Parathyroid adenoma (tissue), 2 donors: ENCODE measurements at regions not wholly inside any gene's neighbourhood (a gene's known extent, or its start where the extent isn't known, plus 50 kb on each side); places are given as distances from the start of the nearest gene placed in this dataset.

Experiments used
- H2AFZ ChIP-seq: fragments of 300-600 bp; sonication (generic); one replicate; pipeline ENCODE4 v1.7.0; 2017; ENCODE audit warnings: antibody characterized with exemption, mild to moderate bottlenecking
- H3K27ac ChIP-seq: fragments of 300-600 bp; sonication (generic); one replicate; pipeline ENCODE4 v1.7.0; 2017
- H3K27me3 ChIP-seq: fragments of 300-600 bp; sonication (generic); one replicate; pipeline ENCODE4 v1.7.0; 2017; ENCODE audit warnings: low read length; ENCODE audit not compliant: control insufficient read depth, insufficient read depth
- H3K36me3 ChIP-seq: fragments of 300-600 bp; sonication (generic); one replicate; pipeline ENCODE4 v1.7.0; 2017; ENCODE audit warnings: low read length; ENCODE audit not compliant: control insufficient read depth, insufficient read depth
- H3K4me1 ChIP-seq: fragments of 300-600 bp; sonication (generic); one replicate; pipeline ENCODE4 v1.7.0; 2017; ENCODE audit warnings: control low read depth
- H3K4me2 ChIP-seq: fragments of 300-600 bp; sonication (generic); one replicate; pipeline ENCODE4 v1.7.0; 2017; ENCODE audit warnings: low read length
- H3K4me3 ChIP-seq: fragments of 300-600 bp; sonication (generic); one replicate; pipeline ENCODE4 v1.7.0; 2017; ENCODE audit warnings: low read depth, low read length
- H3K79me2 ChIP-seq: fragments of 300-600 bp; sonication (generic); one replicate; pipeline ENCODE4 v1.7.0; 2017; ENCODE audit warnings: control low read depth
- H3K9ac ChIP-seq: fragments of 300-600 bp; sonication (generic); one replicate; pipeline ENCODE4 v1.7.0; 2017; ENCODE audit warnings: mild to moderate bottlenecking
- H3K9me3 ChIP-seq: fragments of 300-600 bp; sonication (generic); one replicate; pipeline ENCODE4 v1.7.0; 2017; ENCODE audit warnings: low read length; ENCODE audit not compliant: control insufficient read depth
- TF ChIP-seq, protein P1 (sequence below): fragments of 300-600 bp; sonication (generic); IDR thresholded peaks from one replicate; pipeline ENCODE4 v1.7.0; 2017; ENCODE audit warnings: antibody characterized with exemption, mild to moderate bottlenecking
- donor health status: primary hyperparathyroidism.

DNA sequence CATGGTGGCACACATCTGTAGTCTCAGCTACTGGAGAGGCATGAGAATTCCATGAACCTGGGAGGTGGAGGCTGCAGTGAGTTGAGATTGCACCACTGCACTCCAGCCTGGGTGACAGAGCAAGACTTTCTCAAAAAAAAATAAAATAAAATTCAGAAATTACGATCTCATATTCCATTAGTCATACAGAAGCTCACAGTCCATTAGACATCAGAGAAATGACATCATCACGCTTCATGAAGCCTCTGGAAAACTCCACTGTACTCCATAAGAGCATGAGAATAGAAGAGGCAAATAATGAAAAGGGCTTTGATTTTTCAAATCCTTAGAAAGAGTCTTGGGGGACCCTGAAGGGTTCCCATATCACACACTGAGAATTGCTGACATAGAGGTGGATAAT, 145.0 kb upstream of the MITF start:
- no peaks in the 10 kb centered on the region for H3K79me2 ChIP-seq
- H3K36me3 ChIP-seq: no peaks in the 10 kb centered on the region
- H2AFZ ChIP-seq: no peak overlapping the region
- TF ChIP-seq, protein P1, sequence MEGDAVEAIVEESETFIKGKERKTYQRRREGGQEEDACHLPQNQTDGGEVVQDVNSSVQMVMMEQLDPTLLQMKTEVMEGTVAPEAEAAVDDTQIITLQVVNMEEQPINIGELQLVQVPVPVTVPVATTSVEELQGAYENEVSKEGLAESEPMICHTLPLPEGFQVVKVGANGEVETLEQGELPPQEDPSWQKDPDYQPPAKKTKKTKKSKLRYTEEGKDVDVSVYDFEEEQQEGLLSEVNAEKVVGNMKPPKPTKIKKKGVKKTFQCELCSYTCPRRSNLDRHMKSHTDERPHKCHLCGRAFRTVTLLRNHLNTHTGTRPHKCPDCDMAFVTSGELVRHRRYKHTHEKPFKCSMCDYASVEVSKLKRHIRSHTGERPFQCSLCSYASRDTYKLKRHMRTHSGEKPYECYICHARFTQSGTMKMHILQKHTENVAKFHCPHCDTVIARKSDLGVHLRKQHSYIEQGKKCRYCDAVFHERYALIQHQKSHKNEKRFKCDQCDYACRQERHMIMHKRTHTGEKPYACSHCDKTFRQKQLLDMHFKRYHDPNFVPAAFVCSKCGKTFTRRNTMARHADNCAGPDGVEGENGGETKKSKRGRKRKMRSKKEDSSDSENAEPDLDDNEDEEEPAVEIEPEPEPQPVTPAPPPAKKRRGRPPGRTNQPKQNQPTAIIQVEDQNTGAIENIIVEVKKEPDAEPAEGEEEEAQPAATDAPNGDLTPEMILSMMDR: no peak
- no peak overlapping the region for H3K27ac ChIP-seq
- H3K9me3 ChIP-seq: no peaks in the 10 kb centered on the region
- no peak overlapping the region for H3K4me2 ChIP-seq
- H3K4me1 ChIP-seq: no peaks in the 10 kb centered on the region
- H3K9ac ChIP-seq: no peak overlapping the region
- no peaks in the 10 kb centered on the region for H3K27me3 ChIP-seq
- H3K4me3 ChIP-seq: no peak overlapping the region

DNA sequence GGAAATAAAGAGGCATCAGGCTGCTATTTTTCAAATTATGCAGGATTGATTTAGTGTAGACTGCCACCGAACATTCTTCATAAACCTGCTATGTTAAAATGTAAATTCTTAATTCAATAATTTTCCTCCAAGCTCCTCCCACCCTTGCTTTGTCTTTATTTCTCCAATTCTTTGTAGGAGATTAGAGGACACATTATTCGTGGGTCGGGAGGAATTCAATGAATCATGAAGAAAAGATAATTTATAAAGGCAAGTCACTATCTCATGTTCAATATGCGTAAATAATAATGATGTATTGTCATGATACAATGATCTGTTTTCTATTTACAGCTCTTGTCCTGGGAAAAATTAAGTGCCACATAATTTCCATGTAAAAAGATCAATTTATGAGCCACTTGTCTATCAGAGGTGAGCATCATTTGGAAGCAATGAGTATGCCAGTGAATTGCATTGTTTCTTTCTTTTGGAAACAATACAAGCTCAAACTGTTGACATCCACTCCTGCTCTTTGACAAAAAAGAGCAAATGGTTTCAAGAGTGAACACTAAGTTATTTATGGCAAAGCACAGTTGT, 148.0 kb upstream of the MITF start:
- H3K36me3 ChIP-seq: no peaks in the 10 kb centered on the region
- H3K79me2 ChIP-seq: no peaks in the 10 kb centered on the region
- TF ChIP-seq, protein P1: no peak
- no peak overlapping the region for H3K4me2 ChIP-seq
- no peak overlapping the region for H3K4me3 ChIP-seq
- no peaks in the 10 kb centered on the region for H3K4me1 ChIP-seq
- no peak overlapping the region for H3K9ac ChIP-seq
- no peaks in the 10 kb centered on the region for H3K27me3 ChIP-seq
- H3K27ac ChIP-seq: no peak overlapping the region
- no peaks in the 10 kb centered on the region for H3K9me3 ChIP-seq
- no peak overlapping the region for H2AFZ ChIP-seq

DNA sequence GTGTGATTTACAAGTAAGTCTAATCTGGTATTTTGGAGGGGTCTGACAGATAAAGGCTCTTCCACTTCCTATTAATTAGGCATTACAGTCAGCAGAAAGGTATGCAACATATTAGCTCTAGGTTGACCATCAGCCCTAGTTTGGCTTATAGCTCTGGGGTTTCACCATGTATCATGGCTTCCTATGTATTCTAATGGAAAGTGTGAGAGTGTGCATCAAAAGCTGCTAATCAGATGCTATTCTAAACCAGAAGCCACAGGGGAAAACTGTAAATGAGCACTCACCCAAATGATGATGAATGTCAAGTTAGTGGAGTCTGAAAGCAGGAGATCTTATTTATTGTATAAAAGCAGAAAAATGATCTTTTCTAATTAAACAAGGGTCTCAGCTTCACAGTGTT, 149.2 kb upstream of the MITF start:
- Histone ChIP-seq H3K27me3 (no peaks in the 10 kb centered on the region), H3K27ac (no peak overlapping the region), H3K9me3 (no peaks in the 10 kb centered on the region), H3K4me2 (no peak overlapping the region), H3K9ac (no peak overlapping the region), H3K36me3 (no peaks in the 10 kb centered on the region), H2AFZ (no peak overlapping the region), H3K79me2 (no peaks in the 10 kb centered on the region), H3K4me1 (no peaks in the 10 kb centered on the region), H3K4me3 (no peak overlapping the region)
- TF ChIP-seq, protein P1: no peak

DNA sequence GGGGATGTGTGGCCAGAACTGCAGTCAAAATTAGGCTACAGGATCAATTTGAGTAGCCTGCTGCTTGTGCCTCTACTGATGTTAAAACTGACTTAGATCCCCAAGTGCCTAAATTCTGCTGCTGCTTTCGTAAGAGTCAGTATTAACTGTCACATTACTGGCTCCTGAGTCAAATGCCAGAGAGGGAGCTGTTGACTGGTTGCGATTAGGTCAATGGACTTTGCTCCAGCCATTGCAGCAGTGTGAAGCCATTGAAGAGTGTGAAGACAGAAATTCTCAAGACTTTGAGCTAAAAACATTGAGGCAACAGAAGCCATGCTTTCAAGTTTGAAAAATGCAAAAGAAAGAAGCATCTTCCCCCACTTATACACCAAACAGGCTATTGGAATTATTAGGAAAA, 151.1 kb upstream of the MITF start:
- no peaks in the 10 kb centered on the region for H3K36me3 ChIP-seq
- H3K4me1 ChIP-seq: no peaks in the 10 kb centered on the region
- no peak overlapping the region for H3K4me2 ChIP-seq
- TF ChIP-seq, protein P1: no peak
- H3K4me3 ChIP-seq: no peak overlapping the region
- no peaks in the 10 kb centered on the region for H3K27me3 ChIP-seq
- H3K79me2 ChIP-seq: no peaks in the 10 kb centered on the region
- no peak overlapping the region for H3K27ac ChIP-seq
- no peaks in the 10 kb centered on the region for H3K9me3 ChIP-seq
- no peak overlapping the region for H2AFZ ChIP-seq
- H3K9ac ChIP-seq: no peak overlapping the region

DNA sequence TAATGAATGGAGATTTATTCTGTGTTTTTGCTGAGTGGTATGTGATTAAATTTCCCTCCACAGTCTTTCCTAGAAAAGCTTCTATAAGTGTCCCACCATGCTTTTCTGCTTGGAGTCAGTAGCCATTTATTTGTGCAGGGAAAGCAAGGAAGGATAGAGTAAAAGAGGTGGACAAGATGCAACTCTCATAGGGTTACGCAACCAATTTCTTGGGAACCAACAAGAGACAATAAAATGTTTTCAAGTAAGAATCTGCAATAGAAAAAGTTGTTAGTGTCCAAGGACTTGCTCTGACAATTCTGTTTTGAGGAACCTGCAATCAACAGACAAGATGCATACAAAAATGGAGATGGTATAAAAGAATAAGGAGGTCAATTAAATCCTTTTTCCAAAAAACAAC, 153.8 kb upstream of the MITF start:
- Histone ChIP-seq H3K4me2 (no peak overlapping the region), H3K27me3 (no peaks in the 10 kb centered on the region), H3K36me3 (no peaks in the 10 kb centered on the region), H3K4me1 (no peaks in the 10 kb centered on the region), H2AFZ (no peak overlapping the region), H3K27ac (no peak overlapping the region), H3K4me3 (no peak overlapping the region), H3K9ac (no peak overlapping the region), H3K79me2 (no peaks in the 10 kb centered on the region), H3K9me3 (no peaks in the 10 kb centered on the region)
- TF ChIP-seq, protein P1: no peak
